ENCODE measurements at regions not wholly inside any gene's neighbourhood (a gene's known extent, or its start where the extent isn't known, plus 50 kb on each side); places are given as distances from the start of the nearest gene placed in this dataset.

- no peak for TF ChIP-seq CTCF (IDR thresholded peaks at IDR 0.05)
- TF ChIP-seq EZH2 (IDR thresholded peaks at IDR 0.05; ENCODE audit: borderline replicate concordance, insufficient read depth, low read depth, low read length, poor library complexity, severe bottlenecking) = no peak
These were observed 290.3 kb upstream of the NFE2L3 start for GRCh38 chr7:25861601-25862260.
